Erythroblast (primary cell): ENCODE measurements at regions not wholly inside any gene's neighbourhood (a gene's known extent, or its start where the extent isn't known, plus 50 kb on each side); places are given as distances from the start of the nearest gene placed in this dataset.

Experiments used
- GATA1 ChIP-seq: IDR thresholded peaks from 2 replicates; pipeline ENCODE4 v1.6.1; 2011; ENCODE audit warnings: low read depth, mild to moderate bottlenecking, control low read depth, low read length, moderate library complexity
- POLR2A ChIP-seq: IDR thresholded peaks from 2 replicates; pipeline ENCODE4 v1.6.1; 2011; ENCODE audit warnings: mild to moderate bottlenecking, low read length

DNA sequence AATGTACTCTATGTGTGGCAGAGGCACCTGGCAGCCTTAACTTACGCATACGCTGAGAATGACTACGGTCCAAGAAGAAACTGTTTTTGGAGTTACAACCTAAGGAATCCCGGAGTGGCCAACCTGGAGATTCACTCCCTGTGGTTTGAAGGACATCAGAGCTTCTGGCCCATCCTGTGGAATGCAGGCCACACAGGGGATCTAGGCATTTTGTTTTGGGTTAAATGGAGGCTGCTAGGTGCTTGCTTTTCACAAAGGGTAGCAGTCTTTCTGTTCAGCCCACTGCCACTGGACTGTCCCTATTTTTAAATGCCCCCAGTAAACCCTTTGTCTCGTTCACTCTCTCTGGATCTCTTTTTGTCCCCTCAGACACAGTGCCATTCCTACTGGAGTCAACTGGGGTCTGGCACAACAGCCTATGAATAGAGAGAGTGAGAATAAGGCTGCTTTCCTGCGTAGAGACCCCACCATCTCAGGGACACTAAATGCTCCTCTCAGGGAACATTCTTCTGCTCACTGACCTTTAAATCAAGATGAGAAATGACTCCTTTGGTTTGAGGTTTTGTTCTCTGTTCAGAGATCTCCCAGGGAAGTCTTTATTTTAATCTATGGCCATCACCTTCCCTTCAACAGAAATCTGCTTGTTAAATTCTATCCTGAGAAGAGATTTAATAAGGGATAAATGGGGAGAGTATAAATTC lies 124.9 kb downstream of the B3GNT2 start:
- TF ChIP-seq POLR2A (no peak), GATA1 (no peak)
